ENCODE measurements at regions not wholly inside any gene's neighbourhood (a gene's known extent, or its start where the extent isn't known, plus 50 kb on each side); places are given as distances from the start of the nearest gene placed in this dataset.
"Not testable (repeated sequence)": the region's sequence is repeated elsewhere in the genome, so short reads cannot be mapped to it uniquely, and the experiment has no call there.

DNA sequence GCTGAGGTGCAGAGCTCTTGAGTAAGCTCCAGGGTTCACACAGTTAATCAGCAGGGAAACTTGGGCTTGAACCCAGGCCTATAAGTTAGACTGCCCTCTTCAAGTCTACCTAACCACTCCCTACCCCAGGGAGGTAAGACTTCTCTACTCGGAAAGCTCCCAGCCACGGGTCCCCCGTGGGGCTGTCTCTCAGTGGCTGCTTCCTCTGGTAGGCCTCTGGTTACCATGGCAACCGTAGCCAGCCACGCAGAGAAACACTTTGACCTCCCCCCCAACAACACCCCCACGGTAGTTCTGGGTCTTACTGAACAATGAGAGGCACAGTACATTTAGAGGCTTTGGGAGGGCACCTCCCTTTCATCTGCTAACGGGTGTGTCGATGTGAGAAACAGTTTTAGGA lies 245.2 kb downstream of the AACS start:
- no peak for DNase-seq (ENCODE audit: low read depth, low spot score)

DNA sequence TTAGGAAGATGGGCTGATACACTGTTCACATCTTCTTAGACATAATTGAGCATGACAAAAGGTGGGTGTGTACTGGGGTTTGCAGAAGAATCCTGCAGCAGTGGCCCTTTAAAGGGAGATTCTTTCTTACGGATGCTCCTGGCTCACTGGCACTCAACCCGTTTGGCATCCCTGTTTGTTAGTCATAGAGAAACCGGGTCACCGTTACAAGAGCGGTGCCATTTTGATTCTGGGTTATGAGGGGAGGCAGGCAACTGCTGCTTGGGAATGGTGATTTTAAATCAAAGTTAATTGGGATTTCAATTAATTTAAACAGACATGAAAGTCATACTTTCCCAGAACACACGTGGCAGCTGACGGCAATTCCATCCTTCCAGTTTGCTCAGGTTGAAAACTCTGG lies 245.8 kb downstream of the AACS start:
- no peak for DNase-seq (ENCODE audit: low read depth, low spot score)

DNA sequence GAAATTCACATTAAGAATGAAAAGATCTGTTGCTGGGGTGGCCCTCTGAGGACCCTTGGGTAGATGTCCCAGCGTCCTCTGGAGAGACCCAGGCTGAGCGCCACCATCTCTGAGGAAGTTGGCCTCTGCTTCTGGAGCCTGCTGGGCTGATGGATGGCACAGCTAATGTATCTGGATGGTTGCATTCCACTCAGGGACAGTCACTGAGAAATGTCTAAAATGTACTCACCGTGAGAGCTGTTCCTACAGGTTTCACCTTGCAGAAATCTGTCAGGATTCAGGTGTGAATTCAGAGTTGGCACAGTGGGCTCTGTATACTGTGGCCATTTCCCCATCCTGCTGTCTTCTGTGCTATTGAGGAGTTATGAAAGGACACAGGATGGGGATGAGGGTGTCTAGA lies 247.2 kb downstream of the AACS start:
- DNase-seq (ENCODE audit: low read depth, low spot score): no peak

DNA sequence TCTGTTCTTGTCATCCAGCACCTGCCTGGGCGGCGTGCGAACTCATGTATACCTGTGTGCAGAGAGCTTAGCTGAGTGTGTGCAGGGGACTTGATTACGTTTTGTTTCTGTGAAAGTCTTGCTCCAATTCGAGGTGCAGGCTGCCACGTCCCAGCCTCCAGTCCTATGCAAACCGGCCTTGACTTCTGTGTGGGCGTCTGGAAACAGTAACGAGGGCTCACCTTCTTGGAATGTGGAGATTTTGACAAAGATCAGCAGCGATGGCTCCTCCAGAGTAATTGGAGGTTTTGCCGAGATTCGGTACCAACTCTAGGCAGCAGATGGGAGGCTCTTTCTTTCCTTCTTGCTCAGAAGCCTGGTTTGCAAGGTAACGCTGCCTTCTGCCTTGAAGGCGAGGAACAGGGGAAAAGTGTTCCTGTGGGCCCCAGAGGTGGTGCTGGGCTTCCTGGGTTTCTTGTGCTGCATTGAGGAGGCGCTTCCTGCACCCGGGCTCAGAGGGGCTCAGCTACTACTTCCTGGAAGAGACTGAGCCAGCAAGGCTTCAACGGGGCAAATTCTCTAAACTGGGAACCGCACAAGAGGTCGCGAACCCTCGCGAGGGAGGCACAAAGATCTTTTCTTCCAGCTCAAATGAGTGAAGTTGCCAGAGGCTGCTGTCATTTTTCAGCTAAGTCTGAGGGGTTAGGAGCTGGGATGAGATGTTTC lies 249.0 kb downstream of the AACS start:
- no peak for DNase-seq (ENCODE audit: low read depth, low spot score)

DNA sequence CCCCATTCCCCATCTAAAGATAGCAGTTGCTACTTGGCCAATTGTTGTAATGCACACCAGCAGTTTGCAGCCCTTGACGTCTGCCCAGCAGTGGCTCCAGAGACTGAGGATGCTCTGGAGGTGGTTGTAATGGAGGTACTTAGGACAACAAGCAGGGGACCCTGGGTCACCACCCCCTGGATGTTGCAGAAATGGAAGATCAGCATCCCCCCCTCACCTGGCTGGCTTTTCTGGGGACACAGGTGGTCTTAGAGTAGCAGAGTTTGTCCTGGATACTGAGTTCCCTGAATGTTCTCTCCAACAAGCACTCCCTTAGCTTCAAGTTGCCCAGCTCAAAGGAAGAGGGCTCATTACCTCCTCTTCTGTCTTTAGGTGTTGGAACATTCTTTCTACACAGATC lies 250.5 kb downstream of the AACS start:
- no peak for DNase-seq (ENCODE audit: low read depth, low spot score)

DNA sequence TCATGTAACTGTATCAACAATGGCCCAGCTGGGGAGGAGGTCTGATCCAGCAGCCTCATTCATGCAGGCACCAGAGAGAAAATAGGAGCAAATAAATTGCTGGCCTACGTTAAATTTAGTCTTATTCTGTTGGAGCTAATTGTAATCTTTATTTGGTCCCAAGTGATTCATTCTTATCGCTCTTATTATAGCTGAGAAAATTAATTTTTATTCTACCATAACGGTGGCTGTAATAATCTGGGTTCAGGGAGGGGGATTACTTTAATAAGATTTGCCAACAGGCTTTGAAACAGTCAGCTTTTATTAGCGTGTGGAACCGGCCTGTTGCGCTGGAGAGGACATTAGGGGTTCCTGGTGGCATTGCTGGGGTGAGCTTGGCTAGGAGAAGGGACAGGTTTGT lies 254.9 kb downstream of the AACS start:
- DNase-seq (ENCODE audit: low read depth, low spot score): no peak

DNA sequence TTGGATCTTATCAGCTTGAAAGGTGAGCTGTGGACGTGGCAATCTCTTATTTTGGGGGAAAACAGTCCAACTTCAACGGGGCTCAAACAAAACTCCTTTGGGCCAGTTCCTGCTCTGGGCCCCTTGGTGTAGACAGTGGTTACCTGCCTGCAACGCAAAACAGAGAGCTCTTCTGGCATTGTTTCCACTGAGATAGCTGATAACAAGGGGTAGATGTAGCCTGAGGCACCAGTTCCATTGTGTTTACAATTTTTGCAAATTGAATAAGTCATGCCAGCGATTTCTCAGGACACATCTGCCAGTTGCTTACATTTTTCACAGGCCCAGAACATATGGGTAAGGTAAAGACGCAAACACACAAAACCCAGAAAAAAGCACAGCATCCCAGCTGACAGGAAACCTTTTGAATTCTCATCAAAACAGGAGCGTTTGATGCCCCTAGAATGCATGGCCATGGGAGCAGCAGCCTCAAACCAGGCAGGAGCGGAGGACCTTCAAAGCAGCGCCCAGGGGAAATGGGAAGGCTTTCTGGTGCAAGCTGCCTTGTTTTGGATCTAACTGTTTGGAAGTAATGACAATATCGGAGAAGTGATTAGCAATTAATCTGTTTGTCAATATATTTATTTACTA lies 259.7 kb downstream of the AACS start:
- no peak for DNase-seq (ENCODE audit: low read depth, low spot score)

DNA sequence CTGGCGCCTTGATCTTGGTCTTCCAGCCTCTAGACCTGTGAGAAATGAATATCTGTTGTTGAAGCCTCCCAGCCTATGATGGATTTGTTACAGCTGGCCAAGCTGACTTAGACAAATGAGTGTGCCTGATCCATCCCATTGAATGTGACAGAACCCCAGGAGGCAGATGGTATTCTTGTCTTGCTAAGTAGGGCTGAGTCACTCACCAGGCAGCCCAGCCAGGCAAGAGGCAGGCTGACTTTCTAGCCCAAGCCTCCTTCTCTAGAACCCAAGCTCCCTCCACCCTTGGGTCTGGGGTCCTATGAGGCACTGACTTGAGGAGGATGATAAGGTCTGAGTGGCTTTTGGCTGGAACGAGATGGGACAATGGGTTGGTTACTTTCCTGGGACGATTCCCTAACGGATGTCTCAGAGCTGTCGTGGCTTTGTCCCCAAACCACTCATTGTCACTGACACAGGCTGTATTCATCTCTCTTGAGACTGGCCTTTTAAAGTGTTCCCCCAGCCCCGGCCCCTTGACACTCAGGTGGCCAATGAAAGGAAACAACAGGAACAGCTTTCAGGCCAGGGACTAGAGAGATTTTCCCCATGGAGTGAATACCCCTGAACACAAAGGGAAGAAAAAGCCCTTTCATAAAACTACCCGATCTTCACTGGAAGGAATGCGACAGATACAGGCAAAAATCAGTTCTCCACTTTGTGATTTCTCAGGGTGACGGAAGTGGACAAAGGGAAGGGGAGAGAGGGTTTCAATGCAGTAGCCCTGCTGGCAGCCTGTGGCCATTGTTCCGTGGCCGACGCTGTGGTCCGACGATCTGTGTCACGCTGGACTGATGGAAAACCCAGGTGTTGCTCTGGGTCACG lies 264.2 kb downstream of the AACS start:
- DNase-seq (ENCODE audit: low read depth, low spot score): no peak

DNA sequence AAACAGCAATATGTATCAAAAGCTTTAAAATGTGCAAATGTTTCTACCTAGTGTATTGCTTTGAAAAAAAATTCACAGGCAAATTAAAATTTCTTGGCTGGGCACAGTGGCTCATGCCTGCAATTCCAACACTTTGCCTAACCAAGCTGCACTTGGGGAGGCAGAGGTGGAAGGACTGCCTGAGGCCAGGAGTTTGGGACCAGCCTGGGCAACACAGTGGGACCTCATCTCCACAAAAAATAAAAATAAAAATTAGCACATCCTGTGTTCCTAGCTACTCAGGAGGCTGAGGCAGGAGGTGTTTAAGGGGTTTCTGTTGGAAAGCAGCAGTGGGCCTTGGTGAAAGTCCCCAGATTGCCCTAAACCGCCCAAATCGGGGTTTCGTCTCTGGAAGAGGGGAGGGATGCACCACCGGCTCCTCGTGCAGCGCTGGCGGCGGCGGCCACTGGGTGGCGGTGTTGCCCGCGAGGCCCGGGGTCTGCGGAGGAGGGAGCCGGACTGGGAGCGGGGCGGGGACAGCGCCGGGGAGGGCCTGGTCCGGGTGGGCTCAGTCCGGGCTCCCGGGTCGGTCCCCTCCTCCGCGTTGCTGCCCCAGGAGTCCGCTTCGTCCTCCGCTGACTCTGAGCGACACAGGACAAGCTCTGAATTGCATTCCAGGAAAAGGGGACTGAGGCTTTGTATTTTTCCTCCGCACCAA lies 265.6 kb downstream of the AACS start:
- no peak for DNase-seq (ENCODE audit: low read depth, low spot score)

DNA sequence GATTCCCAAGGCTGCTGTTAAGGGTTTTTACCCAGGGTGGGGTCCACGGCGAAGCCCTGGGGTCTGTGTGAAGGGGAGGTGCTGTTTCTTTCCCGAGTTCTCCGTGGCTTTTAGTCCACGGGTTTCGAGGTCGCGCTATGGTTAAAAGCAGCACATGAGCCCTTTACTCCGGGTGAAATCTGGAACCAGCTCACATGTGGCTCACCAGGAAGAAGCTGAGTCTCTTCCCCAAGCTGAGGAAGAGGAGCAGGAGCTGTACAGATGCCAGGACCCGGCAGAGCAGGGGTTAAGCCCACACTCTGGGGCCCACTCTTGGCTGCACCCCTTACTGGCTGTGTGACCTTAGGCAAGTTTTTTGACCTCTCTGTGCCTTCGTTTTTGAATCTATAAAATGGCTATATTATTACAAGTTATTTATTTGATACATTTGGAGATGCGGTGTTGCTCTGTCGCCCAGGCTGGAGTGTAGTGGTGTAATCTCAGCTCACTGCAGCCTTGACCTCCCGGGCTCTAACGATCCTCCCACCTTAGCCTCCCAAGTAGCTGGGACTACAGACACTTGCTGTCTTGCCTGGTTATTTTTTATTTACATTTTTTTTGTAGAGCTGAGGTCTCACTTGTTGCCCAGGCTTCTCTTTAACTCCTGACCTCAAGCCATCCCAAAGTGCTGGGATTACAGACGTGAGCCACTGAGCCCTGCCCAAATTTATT lies 266.3 kb downstream of the AACS start:
- DNase-seq (ENCODE audit: low read depth, low spot score): no peak

DNA sequence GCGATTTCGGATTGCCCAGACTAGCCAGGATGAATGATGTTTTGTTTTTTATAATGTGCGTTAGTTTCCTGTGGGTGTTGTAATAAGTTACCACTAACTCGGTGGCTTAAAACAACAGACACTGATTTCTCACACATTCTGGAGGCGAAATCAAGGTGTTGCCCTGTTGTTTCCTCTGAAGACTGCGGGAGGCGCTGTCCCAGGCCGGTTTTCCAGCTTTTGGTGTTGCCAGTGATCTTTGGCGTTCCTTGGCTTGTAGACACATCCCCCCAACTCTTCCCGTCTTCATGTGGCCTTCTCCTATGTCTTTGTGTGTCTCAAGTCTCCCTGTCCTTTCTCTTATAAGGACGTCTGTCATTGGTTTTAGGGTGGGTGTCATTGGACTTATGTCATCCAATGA lies 267.7 kb downstream of the AACS start:
- DNase-seq (ENCODE audit: low read depth, low spot score): no peak

DNA sequence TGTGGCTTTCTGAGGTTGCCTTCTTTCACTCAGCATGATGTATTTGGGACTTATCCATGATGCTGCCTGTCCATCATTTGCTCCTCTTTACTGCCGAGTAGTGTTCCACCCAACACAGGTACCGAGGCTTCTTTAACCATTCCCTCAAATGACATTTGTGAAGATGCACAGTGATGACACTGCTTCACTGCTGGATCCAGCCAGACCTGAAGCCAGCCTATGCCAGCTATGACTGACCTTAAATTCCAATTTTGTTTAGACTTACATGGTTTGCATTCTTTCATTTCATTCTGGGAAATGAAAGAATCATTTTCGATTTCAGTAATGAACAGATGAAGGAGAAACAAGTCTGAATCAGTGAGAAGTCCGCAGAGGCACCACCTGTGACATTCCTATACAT lies 271.0 kb downstream of the AACS start:
- no peak for DNase-seq (ENCODE audit: low read depth, low spot score)

DNA sequence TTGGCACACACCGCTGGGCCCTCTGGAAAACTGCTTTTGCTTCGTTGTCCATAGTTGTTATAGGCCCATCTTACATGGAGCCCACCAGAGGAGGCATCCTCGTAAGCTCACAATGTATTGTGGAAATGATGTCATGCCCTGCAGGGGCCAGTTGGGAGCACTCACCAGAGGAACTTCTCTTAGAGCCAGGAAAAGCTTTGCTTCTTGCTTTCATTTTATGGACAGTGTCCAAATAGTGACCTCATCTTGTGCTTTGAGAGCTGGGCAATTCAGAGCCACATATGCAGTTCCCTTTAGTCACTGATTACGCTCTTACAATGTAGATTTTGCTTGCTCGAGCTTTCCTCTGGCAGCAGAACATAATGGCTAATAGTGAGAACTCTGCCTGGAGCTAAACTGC lies 275.6 kb downstream of the AACS start:
- no peak for DNase-seq (ENCODE audit: low read depth, low spot score)

DNA sequence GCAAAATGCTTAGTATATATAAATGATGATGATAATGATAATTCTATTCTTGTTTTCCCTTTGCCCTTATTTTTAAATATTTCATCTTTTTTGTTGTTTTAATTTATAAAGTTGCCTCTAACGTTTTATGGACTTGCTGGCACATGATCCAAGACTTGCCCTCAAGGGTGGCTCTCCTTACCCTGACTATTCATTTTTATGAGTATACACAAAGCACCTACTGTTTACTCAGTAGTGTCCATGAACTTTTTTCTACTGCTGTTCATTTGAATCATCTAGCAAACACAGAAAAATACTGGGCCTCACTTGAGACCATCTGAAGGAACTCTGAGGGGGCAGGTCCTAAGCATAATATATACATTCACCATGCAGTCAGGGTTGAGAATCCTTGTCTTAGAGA lies 276.2 kb downstream of the AACS start:
- no peak for DNase-seq (ENCODE audit: low read depth, low spot score)

DNA sequence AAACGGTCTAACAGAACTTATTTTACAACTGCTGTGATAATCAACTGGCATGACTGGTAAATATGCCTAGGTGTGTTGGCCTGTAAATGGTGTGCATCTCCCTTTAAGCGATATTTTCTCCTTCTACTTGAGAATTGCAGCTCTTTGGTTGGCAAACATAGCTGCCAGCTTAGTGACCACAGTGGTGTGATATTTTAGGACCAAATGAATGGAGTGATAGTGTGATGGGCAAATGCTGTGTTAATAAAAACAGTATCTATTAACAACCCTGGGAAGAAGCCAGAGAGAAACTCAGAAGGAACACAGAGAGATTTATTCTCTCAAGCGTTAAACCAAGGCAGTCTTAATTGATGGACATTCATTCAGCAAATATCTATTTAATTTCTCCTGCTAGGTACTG lies 278.4 kb downstream of the AACS start:
- DNase-seq (ENCODE audit: low read depth, low spot score): no peak

DNA sequence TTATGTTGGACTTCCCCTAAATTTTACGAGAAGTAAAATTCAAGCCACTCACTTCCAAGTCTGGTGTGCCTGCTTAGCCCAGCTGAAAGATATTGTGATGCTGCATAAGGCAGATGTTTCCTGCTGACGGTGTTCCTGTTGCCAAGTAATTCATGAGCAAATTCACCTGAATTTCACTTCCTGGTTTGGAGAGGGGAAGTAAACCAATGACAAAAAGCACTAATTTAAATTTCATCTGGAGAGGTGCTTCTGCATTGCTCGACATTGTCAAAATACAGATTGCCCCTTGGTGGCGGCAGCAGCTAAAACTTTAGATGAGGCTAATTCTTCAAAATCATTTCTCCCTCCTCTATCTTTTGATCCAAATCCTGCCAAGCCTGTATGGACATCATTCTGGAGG lies 281.1 kb downstream of the AACS start:
- no peak for DNase-seq (ENCODE audit: low read depth, low spot score)

DNA sequence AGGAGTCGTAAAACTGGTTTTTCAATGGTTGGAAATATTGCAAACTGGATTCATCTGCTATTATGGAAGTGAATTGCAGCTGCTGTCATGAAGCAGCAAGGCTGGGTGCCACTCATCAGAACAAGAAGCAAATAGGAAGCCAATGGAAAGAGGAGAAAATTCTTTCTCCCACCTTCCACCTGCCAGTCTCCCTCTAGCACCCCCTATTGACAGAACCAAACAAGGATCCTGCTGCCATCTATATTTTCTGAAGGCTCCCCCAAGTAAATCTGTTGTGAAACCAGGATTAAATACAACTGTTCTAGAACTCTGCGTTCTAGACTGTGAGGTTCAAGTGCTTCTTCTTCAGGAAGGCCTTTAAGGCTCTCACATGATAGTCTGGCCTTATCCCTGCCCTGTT lies 286.6 kb downstream of the AACS start:
- DNase-seq (ENCODE audit: low read depth, low spot score): no peak

DNA sequence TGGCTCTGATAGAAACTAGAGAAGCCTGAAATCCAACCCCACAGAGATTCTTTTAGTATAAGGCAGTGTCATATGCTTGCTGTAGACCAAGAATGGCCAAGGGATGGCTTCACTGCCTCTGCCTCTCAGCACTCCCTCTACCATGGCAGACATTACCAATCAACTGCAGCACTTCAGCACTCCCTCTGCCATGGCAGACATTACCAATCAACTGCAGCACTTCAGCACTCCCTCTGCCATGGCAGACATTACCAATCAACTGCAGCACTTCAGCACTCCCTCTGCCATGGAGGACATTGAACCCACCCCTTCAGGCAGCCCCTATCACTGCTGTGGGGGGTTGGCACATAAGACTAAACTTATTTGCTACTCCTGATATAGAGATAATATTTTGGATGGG lies 287.8 kb downstream of the AACS start:
- not testable (repeated sequence) for DNase-seq (ENCODE audit: low read depth, low spot score)

DNA sequence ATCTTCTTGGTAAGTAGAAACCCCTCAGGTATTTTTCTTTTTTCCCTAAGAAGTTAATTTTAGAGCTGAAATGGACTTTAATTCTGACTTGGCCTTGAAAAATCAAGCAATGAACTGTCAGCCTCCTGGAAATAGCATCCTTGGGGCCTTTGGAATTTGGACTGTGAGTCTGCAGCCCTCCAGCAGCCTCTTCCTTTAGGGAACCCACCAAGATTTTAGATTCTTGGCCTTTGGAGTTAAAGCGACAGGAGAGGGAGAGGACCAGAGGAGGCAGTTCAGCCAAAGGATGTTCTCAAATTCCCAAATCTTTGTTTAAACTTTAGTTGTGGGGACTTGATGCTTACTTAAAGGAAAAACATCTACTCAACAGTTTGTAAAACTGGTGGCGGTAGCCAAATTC lies 288.6 kb downstream of the AACS start:
- no peak for DNase-seq (ENCODE audit: low read depth, low spot score)

DNA sequence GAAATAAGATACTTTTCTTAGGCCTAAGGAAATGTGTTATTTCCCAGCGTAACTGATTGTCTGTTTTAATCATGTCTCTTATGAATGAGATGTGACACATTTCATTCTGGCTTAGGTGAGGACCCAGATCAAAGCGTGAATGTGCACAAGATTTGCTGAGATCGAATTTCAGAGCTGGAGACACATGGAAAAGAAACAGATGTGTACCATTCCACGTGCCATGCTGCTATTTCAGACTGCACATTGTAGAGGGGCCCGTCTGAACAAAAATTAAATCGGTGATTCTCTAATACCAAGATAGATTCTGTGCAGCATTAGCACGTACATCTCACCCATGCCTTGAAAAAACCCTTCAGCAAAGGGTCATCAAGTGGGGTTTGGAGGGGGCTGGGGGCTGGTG lies 290.4 kb downstream of the AACS start:
- DNase-seq (ENCODE audit: low read depth, low spot score): no peak

DNA sequence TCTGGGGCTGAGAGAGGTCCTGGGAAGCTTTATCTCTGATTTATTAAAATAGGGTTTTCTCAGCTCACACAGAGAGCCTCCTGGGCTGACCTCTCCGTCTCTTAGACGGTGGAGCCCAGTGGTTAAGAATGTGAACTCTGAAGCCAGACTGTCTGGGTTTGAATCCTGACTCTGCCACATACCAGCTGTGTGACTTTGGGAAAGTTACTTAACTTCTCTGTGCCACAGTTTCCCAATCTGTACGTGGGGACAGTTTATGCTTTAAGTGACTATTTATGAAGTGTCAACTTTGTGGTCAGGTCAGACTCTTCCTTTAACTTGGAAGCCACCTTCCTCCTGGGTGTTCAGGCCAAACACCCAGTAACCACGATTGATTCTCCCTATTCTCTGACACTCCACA lies 290.9 kb downstream of the AACS start:
- no peak for DNase-seq (ENCODE audit: low read depth, low spot score)

DNA sequence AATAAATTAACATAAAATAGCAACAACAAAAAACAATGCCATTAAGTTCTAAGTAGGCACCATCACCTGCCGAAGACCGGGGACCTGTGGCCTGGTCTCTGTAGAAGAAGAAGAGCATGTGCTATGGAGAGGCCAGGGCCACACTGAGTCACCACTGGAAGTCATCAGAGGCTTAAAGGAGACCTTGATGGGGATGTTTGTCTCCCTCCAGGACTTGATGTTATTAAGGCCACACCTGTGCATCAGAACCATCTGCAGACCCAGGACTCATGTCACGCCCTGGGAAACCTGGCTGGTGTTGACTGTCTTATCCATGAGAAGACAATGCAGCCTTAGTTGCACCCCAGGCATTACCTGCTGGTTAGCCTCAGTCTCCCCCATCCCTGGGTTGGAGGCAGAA lies 292.3 kb downstream of the AACS start:
- DNase-seq (ENCODE audit: low read depth, low spot score): no peak

Measured in brain pericyte (primary cell).